GM19438 (cell line): ENCODE measurements at regions not wholly inside any gene's neighbourhood (a gene's known extent, or its start where the extent isn't known, plus 50 kb on each side); places are given as distances from the start of the nearest gene placed in this dataset.

Experiments
- ATAC-seq: cut with Tn5 transposase; IDR thresholded peaks from one replicate; pipeline ENCODE4 v1.9.1; 2021; ENCODE audit warnings: low read depth; ENCODE audit not compliant: unreplicated experiment

DNA sequence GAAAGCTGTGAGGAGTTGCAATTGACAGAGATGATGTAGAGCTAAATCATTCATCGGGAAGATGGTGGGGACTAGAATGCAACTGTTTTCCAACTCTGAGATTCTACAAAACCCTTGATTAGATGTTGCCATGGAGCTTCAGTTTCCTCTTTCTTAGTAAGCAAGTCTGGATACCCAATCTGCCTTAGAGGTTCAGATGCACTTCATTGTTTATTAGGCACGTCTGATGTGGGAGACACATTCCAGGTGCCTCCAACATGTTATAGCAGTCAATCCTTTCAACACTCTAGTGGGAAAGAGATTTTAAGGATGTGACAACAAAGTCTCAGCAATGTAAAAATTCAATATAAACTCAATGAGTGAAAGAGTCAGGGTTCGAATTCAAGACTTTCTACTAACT, 291.3 kb upstream of the PHYHIPL start:
- no peak for ATAC-seq

DNA sequence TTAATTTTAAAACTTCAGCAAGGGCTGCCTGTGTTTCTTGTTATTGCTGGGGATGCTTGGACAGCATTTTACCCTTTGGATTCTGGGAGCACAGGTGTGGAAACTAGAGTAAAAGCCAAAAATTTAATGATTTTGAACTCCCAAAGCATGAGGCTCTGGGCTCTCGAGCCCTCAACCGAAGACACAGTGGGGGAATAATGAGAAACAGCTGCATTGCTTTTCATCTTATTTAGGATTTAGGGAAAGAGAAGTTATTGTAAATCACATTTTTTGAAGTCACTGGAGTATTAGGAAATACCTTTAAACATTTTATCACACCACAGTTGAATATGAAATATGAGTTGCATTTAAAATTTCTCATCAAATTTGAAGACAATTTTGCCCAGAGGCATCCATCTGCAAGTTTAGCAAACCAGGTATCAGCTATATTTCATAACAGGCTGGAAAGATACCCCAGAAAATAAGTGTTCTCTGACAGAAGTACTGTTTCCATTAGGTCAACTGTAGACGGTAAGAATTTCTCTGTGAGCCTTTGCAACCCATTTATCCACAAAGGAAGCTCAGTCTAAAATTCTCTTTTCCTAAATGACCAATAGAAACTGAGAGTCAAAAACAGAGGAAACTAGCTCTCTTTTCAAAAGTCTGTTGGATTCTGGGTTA, 290.6 kb upstream of the PHYHIPL start:
- no peak for ATAC-seq

DNA sequence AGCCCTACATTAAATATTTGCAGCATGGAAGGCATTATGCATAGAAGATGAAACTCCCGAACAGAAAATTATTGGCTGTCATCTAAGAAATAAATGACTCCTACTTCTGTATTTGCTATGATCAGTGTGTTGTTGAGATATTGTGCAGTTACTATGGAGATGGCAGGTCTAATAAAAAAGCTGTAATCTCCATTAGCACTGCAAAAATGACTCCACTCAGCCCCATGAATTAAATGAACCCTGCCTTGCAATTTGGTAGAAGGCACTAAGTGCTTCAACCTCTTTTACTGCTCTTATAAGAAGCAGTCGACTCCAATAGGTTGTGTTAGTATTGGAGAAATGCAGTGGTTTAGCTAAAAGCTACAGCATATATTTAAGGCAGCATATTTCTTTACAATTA, 290.0 kb upstream of the PHYHIPL start:
- ATAC-seq: no peak

DNA sequence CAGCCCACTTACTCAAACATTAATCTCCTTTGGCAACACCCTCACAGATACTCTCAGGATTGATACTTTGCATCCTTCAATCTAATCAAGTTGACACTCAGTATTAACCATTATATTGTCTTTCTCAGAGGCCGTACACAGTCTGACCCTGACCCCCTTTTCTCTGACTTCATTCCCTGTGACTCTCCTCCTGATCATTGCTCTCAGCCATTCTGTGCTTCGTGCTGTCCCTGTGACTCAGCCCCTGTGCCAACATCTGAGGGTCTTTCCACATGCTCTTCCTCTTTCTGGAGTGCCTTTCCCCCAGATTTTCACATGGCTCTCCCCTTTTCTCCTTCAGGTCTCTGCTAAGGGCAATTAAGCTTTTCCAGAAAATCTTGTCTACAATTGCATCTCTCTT, 289.0 kb upstream of the PHYHIPL start:
- ATAC-seq: no peak

- no peak for ATAC-seq
Observed at GRCh38 chr10:58888957-58889356, 287.5 kb upstream of the PHYHIPL start.

GRCh38 chr10:58892031-58892531, 284.4 kb upstream of the PHYHIPL start:
- no peak for ATAC-seq

- ATAC-seq: no peak
Observed at GRCh38 chr10:58894929-58895328, 281.5 kb upstream of the PHYHIPL start.

DNA sequence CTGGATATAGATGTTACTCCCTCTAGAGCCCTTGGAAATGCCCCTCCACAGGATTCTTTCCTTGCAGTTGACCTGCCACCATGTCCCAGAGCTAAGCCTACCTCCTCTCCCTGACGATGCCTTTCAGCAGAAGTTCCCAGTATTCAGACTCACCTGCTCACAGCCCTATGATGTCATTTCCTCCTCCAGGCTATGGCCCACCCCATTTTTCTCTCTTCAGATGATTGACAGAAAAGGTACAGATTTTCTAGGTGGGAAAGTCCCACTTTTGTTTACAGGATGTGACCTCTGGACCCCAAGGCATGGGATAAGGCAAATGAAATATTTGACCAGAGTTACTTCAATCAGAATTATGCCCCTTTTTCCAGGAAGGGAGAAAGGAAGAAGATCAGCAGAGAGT, 280.2 kb upstream of the PHYHIPL start:
- ATAC-seq: no peak

DNA sequence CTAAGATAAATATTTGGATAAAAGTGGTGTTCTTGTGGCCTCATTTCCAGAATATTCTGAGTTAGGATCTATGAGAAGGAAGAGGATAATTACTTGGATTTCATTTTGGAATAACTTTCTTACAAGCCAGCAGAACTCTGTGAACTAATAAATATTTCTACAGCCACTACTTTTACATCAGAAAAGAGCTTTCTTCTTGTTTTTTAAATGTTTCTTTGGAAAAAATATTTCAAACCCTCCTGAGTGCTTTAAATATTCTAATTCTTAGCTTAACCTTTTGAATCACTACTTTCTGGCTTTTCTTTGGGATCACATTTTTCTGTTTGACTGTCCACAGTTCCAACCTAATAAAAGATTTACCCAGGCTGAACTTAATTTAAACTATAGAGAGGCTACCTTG, 279.2 kb upstream of the PHYHIPL start:
- ATAC-seq: no peak

- no peak for ATAC-seq
Observed at GRCh38 chr10:58897708-58898107, 278.7 kb upstream of the PHYHIPL start.

- ATAC-seq: no peak
Observed at GRCh38 chr10:58898854-58899573, 277.4 kb upstream of the PHYHIPL start.

- ATAC-seq: no peak
Observed at GRCh38 chr10:58901092-58901646, 275.3 kb upstream of the PHYHIPL start.

DNA sequence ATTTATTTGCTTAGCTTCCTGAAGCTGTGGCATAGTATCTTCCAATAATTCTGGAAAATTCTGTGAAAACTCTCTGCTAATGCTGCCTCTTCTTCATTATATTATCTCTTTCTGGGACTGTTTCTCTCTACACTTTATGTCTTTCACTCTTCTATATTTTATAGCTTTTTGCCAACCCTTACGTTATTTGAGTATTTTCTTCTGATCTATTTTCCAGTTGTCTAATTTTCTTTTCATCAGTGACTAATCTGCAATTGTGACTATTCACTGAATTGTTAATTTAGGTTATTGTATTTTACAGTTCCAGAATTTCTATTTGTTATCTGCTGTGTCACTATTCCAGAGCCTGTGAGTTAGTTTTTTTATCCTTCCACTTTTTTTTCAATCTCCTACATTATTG, 273.4 kb upstream of the PHYHIPL start:
- ATAC-seq: no peak

GRCh38 chr10:58909881-58910280, 266.6 kb upstream of the PHYHIPL start:
- ATAC-seq: no peak

DNA sequence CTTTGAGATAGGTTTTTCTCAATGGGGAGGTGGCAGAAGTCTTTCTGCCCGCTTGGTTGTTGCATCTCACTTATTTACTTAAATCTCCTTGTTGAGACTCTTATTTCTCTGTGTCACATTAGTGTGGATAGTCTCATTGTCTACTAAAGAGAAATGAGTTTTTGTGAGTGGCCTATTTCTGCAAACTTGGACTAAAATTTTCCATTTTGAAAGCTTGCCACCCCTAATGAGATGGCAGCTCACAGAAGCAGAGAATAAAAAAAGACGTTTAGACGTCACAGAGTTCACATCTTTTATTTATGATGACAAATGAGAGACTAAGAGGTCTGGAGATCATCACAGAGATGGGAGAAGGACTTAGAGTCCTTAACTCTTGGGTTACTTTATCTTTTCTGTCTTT, 262.7 kb upstream of the PHYHIPL start:
- no peak for ATAC-seq

DNA sequence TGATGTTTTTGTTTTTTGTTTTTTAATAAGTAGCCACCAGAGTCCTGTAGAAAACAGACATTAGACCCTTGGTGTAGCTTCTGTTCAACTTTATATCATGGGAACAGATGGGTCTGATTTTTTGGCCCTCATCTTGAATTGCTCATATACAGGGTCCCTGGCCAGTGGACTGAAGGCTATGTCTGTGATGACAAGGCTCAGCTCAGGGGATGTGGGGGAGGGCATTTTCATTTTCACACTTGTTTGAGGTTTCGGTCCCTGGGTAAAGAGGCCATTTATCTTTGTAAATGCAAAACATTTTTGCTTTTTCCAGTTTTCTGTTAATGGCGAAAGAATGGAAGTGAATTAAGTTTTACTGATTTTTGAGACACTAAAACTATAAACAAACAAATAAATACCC, 257.6 kb upstream of the PHYHIPL start:
- no peak for ATAC-seq

- ATAC-seq: no peak
Observed at GRCh38 chr10:58919927-58920654, 256.4 kb upstream of the PHYHIPL start.

DNA sequence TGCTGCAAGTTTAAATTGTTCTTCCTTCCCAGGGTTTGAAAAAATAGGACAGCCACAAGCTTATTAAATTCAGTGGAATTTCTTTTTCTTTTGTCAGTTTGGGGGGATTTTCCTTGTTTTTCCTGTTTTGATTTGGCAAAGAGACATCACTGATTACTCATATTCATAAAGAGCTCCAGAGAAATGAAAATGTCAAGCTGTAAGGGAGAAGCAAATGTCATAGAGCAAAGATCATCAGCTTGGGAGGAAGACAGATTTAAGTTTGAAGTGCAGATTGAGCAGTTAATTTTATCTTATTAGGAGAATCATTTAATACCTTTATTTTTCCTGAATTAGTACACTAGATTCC, 255.8 kb upstream of the PHYHIPL start:
- ATAC-seq: no peak

- ATAC-seq: no peak
Observed at GRCh38 chr10:58921421-58921855, 255.0 kb upstream of the PHYHIPL start.

DNA sequence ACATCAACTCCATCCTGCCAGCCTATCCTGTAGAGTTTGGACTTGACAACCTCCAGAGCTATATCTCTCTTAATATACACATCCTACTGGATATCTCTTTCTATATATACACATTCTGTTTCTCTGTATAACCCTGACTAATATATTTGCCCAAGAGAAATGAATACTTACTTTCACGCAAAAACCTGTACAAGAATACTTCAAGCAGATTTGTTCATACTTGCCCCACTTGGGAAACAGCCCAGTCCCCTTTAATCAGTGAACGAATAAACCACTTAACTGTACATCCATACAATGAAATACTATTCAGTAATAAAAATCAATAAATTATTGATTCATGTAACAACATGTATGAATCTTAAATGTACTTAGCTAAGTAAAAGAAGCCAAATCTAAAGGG, 251.1 kb upstream of the PHYHIPL start:
- no peak for ATAC-seq

DNA sequence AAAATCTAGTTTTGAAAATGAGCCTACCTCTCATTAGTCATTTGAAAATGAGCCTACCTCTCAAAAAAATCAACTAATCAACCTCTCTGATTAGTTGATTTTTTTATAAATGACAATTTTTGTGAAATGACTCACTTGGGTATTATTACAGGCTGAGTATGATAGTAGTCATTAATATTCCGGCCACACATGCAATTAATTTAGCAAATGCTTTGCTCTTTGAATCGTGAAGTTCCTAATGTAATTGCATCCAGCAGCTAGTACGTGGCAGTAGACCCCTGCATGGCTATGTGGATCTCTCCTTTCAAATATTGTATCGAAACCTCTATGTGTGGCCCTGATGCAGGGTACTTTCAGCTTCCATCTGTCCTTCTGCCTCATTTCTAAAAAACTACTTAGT, 245.9 kb upstream of the PHYHIPL start:
- no peak for ATAC-seq
